WTC11 (cell line): ENCODE measurements at regions not wholly inside any gene's neighbourhood (a gene's known extent, or its start where the extent isn't known, plus 50 kb on each side); places are given as distances from the start of the nearest gene placed in this dataset.

Source experiments
- ATAC-seq: fragments of 200-7000 bp; cut with Tn5 transposase; 2 replicates; pipeline ENCODE4 v1.10.0; 2021; ENCODE audit warnings: mild to moderate bottlenecking, moderate library complexity
- CTCF ChIA-PET: fragments of 300-600 bp; sonication (Branson Sonifier 250); formaldehyde crosslinking; loops from one replicate; lab custom pipeline; 2021; ENCODE audit warnings: antibody characterized with exemption; lab: Charles Lee
- POLR2A ChIA-PET: fragments of 350-600 bp; sonication (Branson Sonifier 250); formaldehyde crosslinking; loops from one replicate; lab custom pipeline; 2021; ENCODE audit warnings: antibody characterized with exemption; lab: Charles Lee
- DNase-seq: peaks from one replicate; pipeline ENCODE4 v3.0.0; 2021; ENCODE audit warnings: low spot score
- H3K27ac Mint-ChIP-seq: 2 replicates; pipeline ENCODE4 v1.8.0; 2021; ENCODE audit warnings: mixed read lengths
- H3K27me3 Mint-ChIP-seq: 2 replicates; pipeline ENCODE4 v1.8.0; 2021; ENCODE audit warnings: low read depth, mild to moderate bottlenecking, moderate library complexity, mixed read lengths
- H3K36me3 Mint-ChIP-seq: 2 replicates; pipeline ENCODE4 v1.8.0; 2021; ENCODE audit warnings: mixed read lengths
- H3K4me1 Mint-ChIP-seq: 2 replicates; pipeline ENCODE4 v1.8.0; 2022; ENCODE audit warnings: mixed read lengths
- H3K4me3 Mint-ChIP-seq: 2 replicates; pipeline ENCODE4 v1.8.0; 2021; ENCODE audit warnings: mild to moderate bottlenecking, moderate library complexity, mixed read lengths
- H3K9me3 Mint-ChIP-seq: 2 replicates; pipeline ENCODE4 v1.8.0; 2021; ENCODE audit warnings: mixed read lengths
- ATF1 ChIP-seq: sonication (generic); formaldehyde crosslinking; IDR thresholded peaks from 2 replicates; pipeline ENCODE4 v1.8.1; 2023; ENCODE audit warnings: mild to moderate bottlenecking, moderate library complexity, missing genetic modification reagents
- ATF3 ChIP-seq: sonication (generic); formaldehyde crosslinking; conservative IDR thresholded peaks from 2 replicates; pipeline ENCODE4 v1.8.1; 2022; ENCODE audit warnings: mild to moderate bottlenecking, missing genetic modification reagents
- EMX1 ChIP-seq: fragments of 250-450 bp; sonication (Bioruptor Pico); IDR thresholded peaks from 2 replicates; pipeline ENCODE4 v1.8.0; 2021; ENCODE audit warnings: mild to moderate bottlenecking
- ETV6 ChIP-seq: sonication (generic); formaldehyde crosslinking; IDR thresholded peaks from 2 replicates; pipeline ENCODE4 v1.8.1; 2022; ENCODE audit warnings: mild to moderate bottlenecking, missing genetic modification reagents
- FOXK1 ChIP-seq: sonication (generic); formaldehyde crosslinking; IDR thresholded peaks from 2 replicates; pipeline ENCODE4 v1.8.0; 2022; ENCODE audit warnings: mild to moderate bottlenecking, moderate library complexity, missing genetic modification reagents
- FOXP1 ChIP-seq: sonication (generic); formaldehyde crosslinking; IDR thresholded peaks from 2 replicates; pipeline ENCODE4 v1.8.0; 2022; ENCODE audit warnings: missing genetic modification reagents, mild to moderate bottlenecking, moderate library complexity, borderline replicate concordance
- FOXP4 ChIP-seq: sonication (generic); formaldehyde crosslinking; IDR thresholded peaks from 2 replicates; pipeline ENCODE4 v1.8.0; 2022; ENCODE audit warnings: mild to moderate bottlenecking, missing genetic modification reagents
- GRHL2 ChIP-seq: fragments of 250-450 bp; sonication (Bioruptor Pico); IDR thresholded peaks from 2 replicates; pipeline ENCODE4 v1.8.0; 2022; ENCODE audit warnings: mild to moderate bottlenecking, moderate library complexity; ENCODE audit not compliant: insufficient replicate concordance, severe bottlenecking
- IRF2 ChIP-seq: sonication (generic); formaldehyde crosslinking; IDR thresholded peaks from 2 replicates; pipeline ENCODE4 v1.8.0; 2022; ENCODE audit warnings: low read depth, missing genetic modification reagents, borderline replicate concordance
- JUN ChIP-seq: sonication (generic); formaldehyde crosslinking; IDR thresholded peaks from 2 replicates; pipeline ENCODE4 v1.8.0; 2023; ENCODE audit warnings: mild to moderate bottlenecking, missing genetic modification reagents
- NR2C2 ChIP-seq: sonication (generic); formaldehyde crosslinking; IDR thresholded peaks from 2 replicates; pipeline ENCODE4 v1.8.0; 2022; ENCODE audit warnings: mild to moderate bottlenecking, missing genetic modification reagents
- PREB ChIP-seq: sonication (generic); formaldehyde crosslinking; IDR thresholded peaks from 2 replicates; pipeline ENCODE4 v1.8.1; 2022; ENCODE audit warnings: mild to moderate bottlenecking, missing genetic modification reagents, moderate library complexity, borderline replicate concordance
- RELA ChIP-seq: sonication (generic); formaldehyde crosslinking; IDR thresholded peaks from 2 replicates; pipeline ENCODE4 v1.8.1; 2022; ENCODE audit warnings: missing genetic modification reagents, mild to moderate bottlenecking, borderline replicate concordance
- RORB ChIP-seq: fragments of 250-450 bp; sonication (Bioruptor Pico); IDR thresholded peaks from 2 replicates; pipeline ENCODE4 v1.9.0; 2021; ENCODE audit warnings: mild to moderate bottlenecking
- SMAD3 ChIP-seq: sonication (generic); formaldehyde crosslinking; IDR thresholded peaks from 2 replicates; pipeline ENCODE4 v1.8.0; 2022; ENCODE audit warnings: missing genetic modification reagents, mild to moderate bottlenecking, borderline replicate concordance
- SMAD4 ChIP-seq: sonication (generic); formaldehyde crosslinking; IDR thresholded peaks from 2 replicates; pipeline ENCODE4 v1.8.0; 2022; ENCODE audit warnings: mild to moderate bottlenecking, missing genetic modification reagents
- SOX15 ChIP-seq: fragments of 250-450 bp; sonication (Bioruptor Pico); IDR thresholded peaks from 2 replicates; pipeline ENCODE4 v1.9.0; 2021; ENCODE audit warnings: mild to moderate bottlenecking
- TEAD4 ChIP-seq: sonication (generic); formaldehyde crosslinking; IDR thresholded peaks from 2 replicates; pipeline ENCODE4 v1.8.0; 2022; ENCODE audit warnings: mild to moderate bottlenecking, missing genetic modification reagents
- ZMAT4 ChIP-seq: fragments of 250-450 bp; sonication (Bioruptor Pico); IDR thresholded peaks from 2 replicates; pipeline ENCODE4 v1.9.0; 2021; ENCODE audit warnings: mild to moderate bottlenecking
- ZNF232 ChIP-seq: sonication (generic); formaldehyde crosslinking; IDR thresholded peaks from 2 replicates; pipeline ENCODE4 v1.8.0; 2022; ENCODE audit warnings: mild to moderate bottlenecking, missing genetic modification reagents
- ZNF396 ChIP-seq: fragments of 250-450 bp; sonication (Bioruptor Pico); IDR thresholded peaks from 2 replicates; pipeline ENCODE4 v1.8.0; 2021; ENCODE audit warnings: mild to moderate bottlenecking, moderate library complexity, borderline replicate concordance
- ZNF416 ChIP-seq: fragments of 250-450 bp; sonication (Bioruptor Pico); IDR thresholded peaks from 2 replicates; pipeline ENCODE4 v1.9.0; 2021; ENCODE audit warnings: mild to moderate bottlenecking, inconsistent platforms
- ZNF512 ChIP-seq: sonication (generic); formaldehyde crosslinking; IDR thresholded peaks from 2 replicates; pipeline ENCODE4 v1.8.1; 2022; ENCODE audit warnings: missing genetic modification reagents, borderline replicate concordance

GRCh38 chr4:174422893-174423256 lies 99.4 kb downstream of the HPGD start:
- H3K36me3 Mint-ChIP-seq: peaks cover 2% of the 10 kb centered on the region; the same call in 1 of the 2 replicates
- peaks cover 4% of the 10 kb centered on the region; the same call in 1 of the 2 replicates for H3K9me3 Mint-ChIP-seq
- ATAC-seq (no peak), DNase-seq (no peak)
- TF ChIP-seq PREB (CRISPR knock-in tag): no peak
- no peak for TF ChIP-seq SOX15 (CRISPR knock-in tag)
- TF ChIP-seq EMX1 (CRISPR knock-in tag): no peak
- no peak for TF ChIP-seq ZNF232 (CRISPR knock-in tag)
- no peak for TF ChIP-seq ETV6
- no peak for TF ChIP-seq FOXP1 (CRISPR knock-in tag)
- TF ChIP-seq RORB: no peak
- no peak for TF ChIP-seq JUN (CRISPR knock-in tag)
- no peak overlapping the region for H3K27ac Mint-ChIP-seq
- ChIA-PET POLR2A (no interaction called here), CTCF (no interaction called here)
- no peak overlapping the region for H3K4me3 Mint-ChIP-seq
- H3K27me3 Mint-ChIP-seq: no peaks in the 10 kb centered on the region
- no peaks in the 10 kb centered on the region for H3K4me1 Mint-ChIP-seq

- no peak overlapping the region for H3K27ac Mint-ChIP-seq
- ATAC-seq (no peak), DNase-seq (no peak)
- POLR2A ChIA-PET: no interaction called here
- no peak for TF ChIP-seq FOXP1 (CRISPR knock-in tag)
- no peak for TF ChIP-seq TEAD4
- no peak for TF ChIP-seq ZNF512 (CRISPR knock-in tag)
- TF ChIP-seq ZNF416 (CRISPR knock-in tag): no peak
- no peak for TF ChIP-seq PREB (CRISPR knock-in tag)
- no peak for TF ChIP-seq ZNF396
- no peak for TF ChIP-seq FOXP4 (CRISPR knock-in tag)
- no peak for TF ChIP-seq SMAD3 (CRISPR knock-in tag)
- TF ChIP-seq ZMAT4 (CRISPR knock-in tag): no peak
- no peak for TF ChIP-seq NR2C2 (CRISPR knock-in tag)
- peaks cover 7% of the 10 kb centered on the region for H3K36me3 Mint-ChIP-seq
- H3K4me3 Mint-ChIP-seq: no peak overlapping the region
- peaks cover 3% of the 10 kb centered on the region; the same call in 1 of the 2 replicates for H3K27me3 Mint-ChIP-seq
- 0 out of 2 replicates have a peak, but pooled peaks cover 3% of the 10 kb centered on the region for H3K4me1 Mint-ChIP-seq
- peaks cover 13% of the 10 kb centered on the region; the same call in 1 of the 2 replicates for H3K9me3 Mint-ChIP-seq
- CTCF ChIA-PET: no interaction called here
Measured at GRCh38 chr4:174420316-174420715, 102.0 kb downstream of the HPGD start.

GRCh38 chr4:174418640-174419212 lies 103.6 kb downstream of the HPGD start:
- DNase-seq (no peak), ATAC-seq (no peak)
- Mint-ChIP-seq H3K36me3 (peaks cover 9% of the 10 kb centered on the region), H3K27me3 (peaks cover 3% of the 10 kb centered on the region; the same call in 1 of the 2 replicates), H3K9me3 (peaks cover 16% of the 10 kb centered on the region; the same call in 1 of the 2 replicates), H3K27ac (no peak overlapping the region), H3K4me3 (no peak overlapping the region), H3K4me1 (0 out of 2 replicates have a peak, but pooled peaks cover 3% of the 10 kb centered on the region)
- CTCF ChIA-PET: no interaction called here
- POLR2A ChIA-PET: no interaction called here
- no peak for TF ChIP-seq RELA (CRISPR knock-in tag)
- TF ChIP-seq FOXK1 (CRISPR knock-in tag): no peak
- no peak for TF ChIP-seq IRF2 (CRISPR knock-in tag)
- no peak for TF ChIP-seq ZNF512 (CRISPR knock-in tag)
- TF ChIP-seq ATF1 (CRISPR knock-in tag): no peak
- TF ChIP-seq SMAD4: no peak
- no peak for TF ChIP-seq ATF3 (CRISPR knock-in tag)
- TF ChIP-seq GRHL2 (CRISPR knock-in tag): no peak
